MCF 10A (cell line): ENCODE measurements at regions not wholly inside any gene's neighbourhood (a gene's known extent, or its start where the extent isn't known, plus 50 kb on each side); places are given as distances from the start of the nearest gene placed in this dataset.

ENCODE experiments used
- BruUV-seq: library from RNA; stranded (reverse); fragments of 400-500 nt; replicated peaks from 2 replicates; lab custom pipeline; 2021; lab: Mats Ljungman, UMichigan
- CTCF ChIA-PET: fragments of 300-600 bp; sonication (Branson Sonifier 250); formaldehyde crosslinking; extraction: SDS; loops from one replicate; lab custom pipeline; 2021; ENCODE audit warnings: antibody characterized with exemption, inconsistent platforms; lab: Yijun Ruan, JAX
- POLR2A ChIA-PET: fragments of 300-600, 350-650 bp; sonication (Branson Sonifier 250); formaldehyde crosslinking; extraction: SDS; loops from one replicate; lab custom pipeline; 2020; ENCODE audit warnings: antibody characterized with exemption, inconsistent platforms; lab: Yijun Ruan, JAX
- DNase-seq: peaks from one replicate; pipeline ENCODE4 v3.0.0-alpha.2; 2018; ENCODE audit not compliant: unreplicated experiment
- H3K27ac Mint-ChIP-seq: one replicate; pipeline ENCODE4 v1.8.0; 2022; ENCODE audit warnings: mild to moderate bottlenecking, low read depth, mixed read lengths; ENCODE audit not compliant: unreplicated experiment
- H3K27me3 Mint-ChIP-seq: one replicate; pipeline ENCODE4 v1.8.0; 2022; ENCODE audit warnings: mixed read lengths; ENCODE audit not compliant: insufficient read depth, unreplicated experiment
- H3K36me3 Mint-ChIP-seq: one replicate; pipeline ENCODE4 v1.8.0; 2022; ENCODE audit warnings: mild to moderate bottlenecking, moderate library complexity, mixed read lengths; ENCODE audit not compliant: insufficient read depth, unreplicated experiment
- H3K4me1 Mint-ChIP-seq: one replicate; pipeline ENCODE4 v1.8.0; 2022; ENCODE audit warnings: mixed read lengths; ENCODE audit not compliant: insufficient read depth, unreplicated experiment
- H3K4me3 Mint-ChIP-seq: one replicate; pipeline ENCODE4 v1.8.0; 2022; ENCODE audit warnings: mild to moderate bottlenecking, moderate library complexity, mixed read lengths; ENCODE audit not compliant: unreplicated experiment
- H3K9me3 Mint-ChIP-seq: one replicate; pipeline ENCODE4 v1.8.0; 2022; ENCODE audit warnings: mixed read lengths; ENCODE audit not compliant: unreplicated experiment
- intact Hi-C: fragments of 100-400 bp; cut with micrococcal nuclease; formaldehyde crosslinking; loops from 2 replicates; pipeline ENCODE4 v1.14.1; 2022
- TF ChIP-seq, protein P1 (sequence below): fragments of 200-600 bp; IDR thresholded peaks from one replicate; pipeline ENCODE4 v1.8.0; 2022; ENCODE audit warnings: antibody characterized with exemption, mild to moderate bottlenecking; ENCODE audit not compliant: unreplicated experiment

DNA sequence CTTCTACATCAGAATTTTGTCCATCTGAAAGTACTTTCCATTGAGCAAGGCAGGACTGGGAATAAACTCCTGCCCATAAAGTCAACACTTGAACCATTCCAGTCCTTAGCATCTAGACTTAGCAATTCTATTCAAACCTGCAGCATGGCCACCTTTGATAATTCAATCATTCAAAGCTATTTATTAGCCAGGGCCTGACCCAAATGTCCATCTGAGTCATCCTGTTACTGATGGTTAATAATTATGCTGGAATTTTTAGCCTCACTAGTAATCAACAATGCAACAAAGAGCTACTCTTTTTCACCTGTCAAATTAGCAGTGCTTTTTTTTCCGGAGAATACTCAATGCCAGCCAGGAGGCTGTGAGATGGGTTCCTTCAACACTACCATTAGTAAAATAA is 72.7 kb upstream of the SNRK start:
- no peak overlapping the region for H3K4me3 Mint-ChIP-seq
- no TSS peak for BruUV-seq
- TF ChIP-seq, protein P1, sequence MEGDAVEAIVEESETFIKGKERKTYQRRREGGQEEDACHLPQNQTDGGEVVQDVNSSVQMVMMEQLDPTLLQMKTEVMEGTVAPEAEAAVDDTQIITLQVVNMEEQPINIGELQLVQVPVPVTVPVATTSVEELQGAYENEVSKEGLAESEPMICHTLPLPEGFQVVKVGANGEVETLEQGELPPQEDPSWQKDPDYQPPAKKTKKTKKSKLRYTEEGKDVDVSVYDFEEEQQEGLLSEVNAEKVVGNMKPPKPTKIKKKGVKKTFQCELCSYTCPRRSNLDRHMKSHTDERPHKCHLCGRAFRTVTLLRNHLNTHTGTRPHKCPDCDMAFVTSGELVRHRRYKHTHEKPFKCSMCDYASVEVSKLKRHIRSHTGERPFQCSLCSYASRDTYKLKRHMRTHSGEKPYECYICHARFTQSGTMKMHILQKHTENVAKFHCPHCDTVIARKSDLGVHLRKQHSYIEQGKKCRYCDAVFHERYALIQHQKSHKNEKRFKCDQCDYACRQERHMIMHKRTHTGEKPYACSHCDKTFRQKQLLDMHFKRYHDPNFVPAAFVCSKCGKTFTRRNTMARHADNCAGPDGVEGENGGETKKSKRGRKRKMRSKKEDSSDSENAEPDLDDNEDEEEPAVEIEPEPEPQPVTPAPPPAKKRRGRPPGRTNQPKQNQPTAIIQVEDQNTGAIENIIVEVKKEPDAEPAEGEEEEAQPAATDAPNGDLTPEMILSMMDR: no peak
- intact Hi-C loops: loop anchor here (2.0 kb wide), 1 partner anchor 51 kb away; no protein-coding TSS in a partner anchor
- peaks cover 20% of the 10 kb centered on the region for H3K4me1 Mint-ChIP-seq
- H3K36me3 Mint-ChIP-seq: peaks cover 6% of the 10 kb centered on the region
- POLR2A ChIA-PET: interaction anchor here (0.8 to 3.5 kb wide), 4 partner anchors 33 to 101 kb away, joined by 3 to 24 read pairs (median 6); no protein-coding TSS in a partner anchor
- no peaks in the 10 kb centered on the region for H3K9me3 Mint-ChIP-seq
- H3K27ac Mint-ChIP-seq: no peak overlapping the region
- H3K27me3 Mint-ChIP-seq: no peaks in the 10 kb centered on the region
- CTCF ChIA-PET: interaction anchor here (0.5 to 0.9 kb wide), 2 partner anchors 57 to 120 kb away, joined by 3 to 5 read pairs; no protein-coding TSS in a partner anchor
- DNase-seq: no peak

DNA sequence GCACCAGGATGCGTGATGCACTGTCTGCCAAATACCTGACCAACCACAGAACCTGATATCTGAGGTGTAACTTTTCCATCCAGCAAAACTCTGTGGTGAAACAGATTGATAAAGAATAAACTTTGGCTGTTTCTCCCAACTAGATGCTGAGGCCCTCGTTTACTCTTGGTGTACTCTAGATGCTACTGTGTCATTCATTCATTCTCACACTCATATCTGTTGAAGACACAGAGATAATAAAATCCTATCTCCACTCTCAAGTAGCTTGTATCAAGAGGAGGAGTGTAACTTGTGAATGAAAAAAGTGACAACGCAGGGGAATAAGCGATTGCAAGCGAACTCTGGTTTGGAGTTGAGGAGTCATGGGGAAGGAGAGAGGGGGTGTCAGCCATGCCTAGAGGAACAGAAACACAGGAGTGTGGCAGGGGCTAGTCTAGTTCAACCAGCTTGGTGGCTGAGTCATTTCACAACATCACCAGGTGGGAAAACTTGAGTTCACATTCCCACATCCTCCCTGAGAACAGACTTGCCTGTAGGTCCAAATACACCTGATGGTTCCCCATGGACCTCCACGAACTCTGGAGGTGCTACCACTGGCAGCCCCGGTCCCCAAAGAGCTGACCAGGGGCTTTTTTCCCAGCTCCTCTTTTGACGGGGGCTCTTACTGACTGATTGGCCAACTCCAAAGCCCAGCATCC is 73.3 kb upstream of the SNRK start:
- Mint-ChIP-seq H3K9me3 (no peaks in the 10 kb centered on the region), H3K36me3 (peaks cover 6% of the 10 kb centered on the region), H3K4me3 (no peak overlapping the region), H3K27me3 (no peaks in the 10 kb centered on the region), H3K27ac (no peak overlapping the region), H3K4me1 (peaks cover 20% of the 10 kb centered on the region)
- intact Hi-C loops: no loop called here
- no peak for DNase-seq
- CTCF ChIA-PET: interaction anchor here (0.5 to 0.9 kb wide), 5 partner anchors 16 to 602 kb away, joined by 3 to 5 read pairs (median 3); no protein-coding TSS in a partner anchor
- TF ChIP-seq, protein P1: no peak
- POLR2A ChIA-PET: interaction anchor here (1.2 to 3.5 kb wide), 3 partner anchors 32 to 78 kb away, joined by 3 to 24 read pairs (median 10); no protein-coding TSS in a partner anchor
- BruUV-seq: no TSS peak

DNA sequence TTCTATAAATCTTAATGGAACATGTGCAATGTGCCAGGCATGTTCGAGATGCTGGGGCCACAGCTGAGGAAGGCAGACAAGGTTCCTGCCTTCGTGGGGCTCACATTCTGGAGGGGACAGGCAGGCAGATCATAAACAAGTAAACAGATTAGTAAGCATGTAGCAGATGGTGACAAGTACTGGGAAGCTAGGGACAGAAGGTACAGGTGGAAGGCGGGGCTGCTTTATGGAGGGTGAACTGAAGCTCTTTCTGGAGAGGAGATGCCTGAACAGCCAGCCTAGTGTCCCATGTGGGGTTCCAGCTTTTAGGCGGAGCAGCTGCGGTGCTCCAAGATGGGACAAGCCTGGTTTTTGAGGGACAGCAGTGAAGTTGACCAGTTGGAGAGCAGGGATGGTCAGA is 74.7 kb upstream of the SNRK start:
- TF ChIP-seq, protein P1: no peak
- H3K27ac Mint-ChIP-seq: no peak overlapping the region
- CTCF ChIA-PET: interaction anchor here (0.5 to 1.9 kb wide), 3 partner anchors 52 to 292 kb away, joined by 3 to 4 read pairs (median 3); no protein-coding TSS in a partner anchor
- intact Hi-C loops: no loop called here
- POLR2A ChIA-PET: interaction anchor here (1.2 kb wide), 1 partner anchor 79 kb away, joined by 5 read pairs; no protein-coding TSS in a partner anchor
- H3K4me3 Mint-ChIP-seq: no peak overlapping the region
- no peak for DNase-seq
- H3K4me1 Mint-ChIP-seq: peaks cover 20% of the 10 kb centered on the region
- no TSS peak for BruUV-seq
- H3K9me3 Mint-ChIP-seq: no peaks in the 10 kb centered on the region
- H3K36me3 Mint-ChIP-seq: peaks cover 6% of the 10 kb centered on the region
- H3K27me3 Mint-ChIP-seq: no peaks in the 10 kb centered on the region
